ENCODE measurements at regions not wholly inside any gene's neighbourhood (a gene's known extent, or its start where the extent isn't known, plus 50 kb on each side); places are given as distances from the start of the nearest gene placed in this dataset.

GRCh38 chrX:35664833-35665232 is 133.3 kb upstream of the MAGEB16 start:
- TF ChIP-seq CTCF (IDR thresholded peaks at IDR 0.05): no peak
- no peaks in the 10 kb centered on the region for H3K4me1 ChIP-seq
- H3K4me3 ChIP-seq: no peak overlapping the region
- no peaks in the 10 kb centered on the region for H3K27me3 ChIP-seq
- no peak for DNase-seq (ENCODE audit: low spot score)
- no peak overlapping the region for H3K27ac ChIP-seq
- H3K9me3 ChIP-seq: no peaks in the 10 kb centered on the region
- no peaks in the 10 kb centered on the region for H3K36me3 ChIP-seq

- TF ChIP-seq CTCF (IDR thresholded peaks at IDR 0.05): no peak
- DNase-seq (ENCODE audit: low spot score): no peak
- no peaks in the 10 kb centered on the region for H3K36me3 ChIP-seq
- no peak overlapping the region for H3K4me3 ChIP-seq
- H3K27ac ChIP-seq: no peak overlapping the region
- no peaks in the 10 kb centered on the region for H3K27me3 ChIP-seq
- no peaks in the 10 kb centered on the region for H3K4me1 ChIP-seq
- no peaks in the 10 kb centered on the region for H3K9me3 ChIP-seq
Observed at GRCh38 chrX:35665311-35665710, 132.8 kb upstream of the MAGEB16 start.

GRCh38 chrX:35670889-35671288 is 127.3 kb upstream of the MAGEB16 start:
- Histone ChIP-seq H3K4me1 (no peaks in the 10 kb centered on the region), H3K4me3 (no peak overlapping the region), H3K27ac (no peak overlapping the region), H3K9me3 (no peaks in the 10 kb centered on the region), H3K36me3 (no peaks in the 10 kb centered on the region), H3K27me3 (no peaks in the 10 kb centered on the region)
- DNase-seq (ENCODE audit: low spot score): no peak
- TF ChIP-seq CTCF (IDR thresholded peaks at IDR 0.05): no peak

- H3K4me3 ChIP-seq: no peak overlapping the region
- no peaks in the 10 kb centered on the region for H3K36me3 ChIP-seq
- no peak for TF ChIP-seq CTCF (IDR thresholded peaks at IDR 0.05)
- no peak overlapping the region for H3K27ac ChIP-seq
- H3K27me3 ChIP-seq: no peaks in the 10 kb centered on the region
- H3K4me1 ChIP-seq: no peaks in the 10 kb centered on the region
- DNase-seq (ENCODE audit: low spot score): no peak
- no peaks in the 10 kb centered on the region for H3K9me3 ChIP-seq
Observed at GRCh38 chrX:35675151-35675550, 123.0 kb upstream of the MAGEB16 start.

- DNase-seq (ENCODE audit: low spot score): no peak
- Histone ChIP-seq H3K4me3 (no peak overlapping the region), H3K27me3 (no peaks in the 10 kb centered on the region), H3K9me3 (no peaks in the 10 kb centered on the region), H3K36me3 (no peaks in the 10 kb centered on the region), H3K27ac (no peak overlapping the region), H3K4me1 (no peaks in the 10 kb centered on the region)
- TF ChIP-seq CTCF (IDR thresholded peaks at IDR 0.05): no peak
Observed at GRCh38 chrX:35680940-35681346, 117.2 kb upstream of the MAGEB16 start.

- Histone ChIP-seq H3K27me3 (no peaks in the 10 kb centered on the region), H3K27ac (no peak overlapping the region), H3K36me3 (no peaks in the 10 kb centered on the region), H3K4me3 (no peak overlapping the region), H3K4me1 (no peaks in the 10 kb centered on the region), H3K9me3 (no peaks in the 10 kb centered on the region)
- DNase-seq (ENCODE audit: low spot score): no peak
- no peak for TF ChIP-seq CTCF (IDR thresholded peaks at IDR 0.05)
Observed at GRCh38 chrX:35682476-35682875, 115.7 kb upstream of the MAGEB16 start.

Measured in right atrium auricular region (tissue), 2 donors.